ENCODE measurements at regions not wholly inside any gene's neighbourhood (a gene's known extent, or its start where the extent isn't known, plus 50 kb on each side); places are given as distances from the start of the nearest gene placed in this dataset.

- TF ChIP-seq OSR1 (CRISPR knock-in tag; IDR thresholded peaks at IDR 0.05) (no peak), PPARA (CRISPR knock-in tag; IDR thresholded peaks at IDR 0.05; ENCODE audit: borderline replicate concordance) (no peak), TSHZ2 (CRISPR knock-in tag; IDR thresholded peaks at IDR 0.05) (no peak), ZNF565 (CRISPR knock-in tag; conservative IDR thresholded peaks at IDR 0.05; ENCODE audit: low read depth) (no peak), ZNF70 (CRISPR knock-in tag; IDR thresholded peaks at IDR 0.05) (no peak), RARB (CRISPR knock-in tag; IDR thresholded peaks at IDR 0.05) (no peak), ZFP30 (CRISPR knock-in tag; IDR thresholded peaks at IDR 0.05) (no peak), ZFP3 (CRISPR knock-in tag; IDR thresholded peaks at IDR 0.05) (no peak), BACH2 (CRISPR knock-in tag; IDR thresholded peaks at IDR 0.05; ENCODE audit: borderline replicate concordance) (no peak), ZC3H10 (CRISPR knock-in tag; IDR thresholded peaks at IDR 0.05) (no peak), ARNTL (CRISPR knock-in tag; IDR thresholded peaks at IDR 0.05; ENCODE audit: borderline replicate concordance, low read depth) (no peak), ESRRG (CRISPR knock-in tag; IDR thresholded peaks at IDR 0.05) (no peak), POU6F1 (CRISPR knock-in tag; IDR thresholded peaks at IDR 0.05; ENCODE audit: borderline replicate concordance, low read depth) (no peak), GLIS3 (CRISPR knock-in tag; IDR thresholded peaks at IDR 0.05) (no peak), CSDC2 (CRISPR knock-in tag; IDR thresholded peaks at IDR 0.05) (no peak), TOX (CRISPR knock-in tag; IDR thresholded peaks at IDR 0.05; ENCODE audit: borderline replicate concordance) (no peak)
- TF ChIP-seq, protein P1, sequence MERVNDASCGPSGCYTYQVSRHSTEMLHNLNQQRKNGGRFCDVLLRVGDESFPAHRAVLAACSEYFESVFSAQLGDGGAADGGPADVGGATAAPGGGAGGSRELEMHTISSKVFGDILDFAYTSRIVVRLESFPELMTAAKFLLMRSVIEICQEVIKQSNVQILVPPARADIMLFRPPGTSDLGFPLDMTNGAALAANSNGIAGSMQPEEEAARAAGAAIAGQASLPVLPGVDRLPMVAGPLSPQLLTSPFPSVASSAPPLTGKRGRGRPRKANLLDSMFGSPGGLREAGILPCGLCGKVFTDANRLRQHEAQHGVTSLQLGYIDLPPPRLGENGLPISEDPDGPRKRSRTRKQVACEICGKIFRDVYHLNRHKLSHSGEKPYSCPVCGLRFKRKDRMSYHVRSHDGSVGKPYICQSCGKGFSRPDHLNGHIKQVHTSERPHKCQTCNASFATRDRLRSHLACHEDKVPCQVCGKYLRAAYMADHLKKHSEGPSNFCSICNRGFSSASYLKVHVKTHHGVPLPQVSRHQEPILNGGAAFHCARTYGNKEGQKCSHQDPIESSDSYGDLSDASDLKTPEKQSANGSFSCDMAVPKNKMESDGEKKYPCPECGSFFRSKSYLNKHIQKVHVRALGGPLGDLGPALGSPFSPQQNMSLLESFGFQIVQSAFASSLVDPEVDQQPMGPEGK (CRISPR knock-in tag; IDR thresholded peaks at IDR 0.05; ENCODE audit: borderline replicate concordance): no peak
- TF ChIP-seq, protein P2, sequence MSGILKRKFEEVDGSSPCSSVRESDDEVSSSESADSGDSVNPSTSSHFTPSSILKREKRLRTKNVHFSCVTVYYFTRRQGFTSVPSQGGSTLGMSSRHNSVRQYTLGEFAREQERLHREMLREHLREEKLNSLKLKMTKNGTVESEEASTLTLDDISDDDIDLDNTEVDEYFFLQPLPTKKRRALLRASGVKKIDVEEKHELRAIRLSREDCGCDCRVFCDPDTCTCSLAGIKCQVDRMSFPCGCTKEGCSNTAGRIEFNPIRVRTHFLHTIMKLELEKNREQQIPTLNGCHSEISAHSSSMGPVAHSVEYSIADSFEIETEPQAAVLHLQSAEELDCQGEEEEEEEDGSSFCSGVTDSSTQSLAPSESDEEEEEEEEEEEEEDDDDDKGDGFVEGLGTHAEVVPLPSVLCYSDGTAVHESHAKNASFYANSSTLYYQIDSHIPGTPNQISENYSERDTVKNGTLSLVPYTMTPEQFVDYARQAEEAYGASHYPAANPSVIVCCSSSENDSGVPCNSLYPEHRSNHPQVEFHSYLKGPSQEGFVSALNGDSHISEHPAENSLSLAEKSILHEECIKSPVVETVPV (CRISPR knock-in tag; IDR thresholded peaks at IDR 0.05): no peak
These were observed 50.6 kb upstream of the RNF182 start for GRCh38 chr6:13874191-13874549.

DNA sequence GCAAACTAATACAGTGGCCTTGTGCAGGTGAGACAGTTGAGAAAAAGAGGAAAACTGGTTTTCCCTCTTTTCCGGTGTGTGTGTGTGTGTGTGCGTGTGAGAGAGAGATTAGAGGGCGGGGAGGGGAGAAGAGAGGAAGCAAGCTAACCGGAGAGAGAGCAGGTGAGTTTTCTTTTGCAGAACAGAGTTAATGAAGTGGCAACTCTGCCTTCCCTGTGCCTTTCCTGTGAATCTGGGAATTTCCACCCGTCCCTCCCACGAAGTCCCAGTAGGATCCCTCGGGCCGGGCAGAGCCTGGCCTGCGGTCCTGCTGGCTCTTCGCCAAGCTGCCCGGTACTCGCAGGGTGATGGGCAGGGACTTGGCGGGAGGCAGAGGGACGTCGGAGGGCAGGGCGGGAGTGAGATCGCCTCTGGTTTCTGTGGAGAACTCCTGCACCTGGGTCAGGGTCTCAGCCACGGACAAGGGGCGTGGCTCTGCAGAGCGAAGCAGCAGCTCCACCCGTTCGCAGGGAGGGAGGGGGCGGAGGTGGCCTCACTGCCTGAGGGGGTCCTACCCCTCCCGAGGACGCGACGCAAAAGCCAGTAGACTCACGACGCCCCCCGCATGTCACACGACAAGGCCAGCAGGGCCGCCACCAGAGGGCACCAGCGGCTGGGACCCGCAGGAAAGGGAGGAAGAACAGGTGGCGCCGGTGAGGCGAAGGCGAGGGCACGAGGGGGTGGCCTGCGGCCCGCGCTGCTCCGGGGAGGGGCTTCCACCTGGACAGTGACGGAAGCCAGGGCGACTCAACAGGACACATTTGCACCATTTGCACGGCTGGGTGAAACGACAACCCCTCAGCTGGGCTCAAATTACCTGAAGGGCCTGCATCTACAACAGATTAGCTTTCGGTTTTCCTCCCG is 51.2 kb upstream of the RNF182 start:
- no peak for TF ChIP-seq BACH2 (CRISPR knock-in tag; IDR thresholded peaks at IDR 0.05; ENCODE audit: borderline replicate concordance)
- no peak for TF ChIP-seq TCF4 (CRISPR knock-in tag; IDR thresholded peaks at IDR 0.05; ENCODE audit: borderline replicate concordance)
- no peak for TF ChIP-seq ZNF70 (CRISPR knock-in tag; IDR thresholded peaks at IDR 0.05)
- peak; percentile 56; the same call in 1 of the 2 replicates for TF ChIP-seq SNAI2 (CRISPR knock-in tag; IDR thresholded peaks at IDR 0.05)
- ATAC-seq: peak; percentile 93

More at GRCh38 chr6:13874191-13874549, 50.6 kb upstream of the RNF182 start:
- no peak for ATAC-seq

DNA sequence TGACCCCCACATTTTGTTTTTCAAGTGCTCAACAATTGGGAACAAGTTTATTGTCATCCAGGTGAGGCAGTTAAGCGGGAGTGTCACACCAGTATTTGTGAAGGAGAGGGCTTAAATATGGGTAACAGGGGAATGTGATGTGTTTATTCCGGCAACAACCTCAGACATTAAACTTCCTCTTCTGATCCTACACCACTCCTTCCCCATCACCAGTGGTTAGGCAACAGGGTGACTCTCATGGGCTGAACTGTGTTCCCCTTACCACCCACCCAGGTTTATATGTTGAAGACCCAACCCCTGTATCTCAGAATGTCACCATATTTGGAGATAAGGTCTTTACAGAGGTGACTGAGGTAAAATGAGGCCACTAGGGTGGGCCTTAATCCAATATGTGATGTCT is 52.1 kb upstream of the RNF182 start:
- ATAC-seq: no peak
- TF ChIP-seq TSHZ2 (CRISPR knock-in tag; IDR thresholded peaks at IDR 0.05) (no peak), ZFP30 (CRISPR knock-in tag; IDR thresholded peaks at IDR 0.05) (no peak), ARNTL (CRISPR knock-in tag; IDR thresholded peaks at IDR 0.05; ENCODE audit: borderline replicate concordance, low read depth) (no peak), ZNF8 (CRISPR knock-in tag; IDR thresholded peaks at IDR 0.05) (no peak), OSR1 (CRISPR knock-in tag; IDR thresholded peaks at IDR 0.05) (no peak), CREB5 (CRISPR knock-in tag; IDR thresholded peaks at IDR 0.05; ENCODE audit: low read depth) (no peak), ZNF565 (CRISPR knock-in tag; conservative IDR thresholded peaks at IDR 0.05; ENCODE audit: low read depth) (no peak), ZNF70 (CRISPR knock-in tag; IDR thresholded peaks at IDR 0.05) (no peak), RARB (CRISPR knock-in tag; IDR thresholded peaks at IDR 0.05) (no peak), TOX (CRISPR knock-in tag; IDR thresholded peaks at IDR 0.05; ENCODE audit: borderline replicate concordance) (no peak), ZFP3 (CRISPR knock-in tag; IDR thresholded peaks at IDR 0.05) (no peak), PPARA (CRISPR knock-in tag; IDR thresholded peaks at IDR 0.05; ENCODE audit: borderline replicate concordance) (no peak)
- TF ChIP-seq, protein P1 (CRISPR knock-in tag; IDR thresholded peaks at IDR 0.05; ENCODE audit: borderline replicate concordance): no peak
